ENCODE measurements at regions not wholly inside any gene's neighbourhood (a gene's known extent, or its start where the extent isn't known, plus 50 kb on each side); places are given as distances from the start of the nearest gene placed in this dataset.
"Not testable (repeated sequence)": the region's sequence is repeated elsewhere in the genome, so short reads cannot be mapped to it uniquely, and the experiment has no call there.

DNA sequence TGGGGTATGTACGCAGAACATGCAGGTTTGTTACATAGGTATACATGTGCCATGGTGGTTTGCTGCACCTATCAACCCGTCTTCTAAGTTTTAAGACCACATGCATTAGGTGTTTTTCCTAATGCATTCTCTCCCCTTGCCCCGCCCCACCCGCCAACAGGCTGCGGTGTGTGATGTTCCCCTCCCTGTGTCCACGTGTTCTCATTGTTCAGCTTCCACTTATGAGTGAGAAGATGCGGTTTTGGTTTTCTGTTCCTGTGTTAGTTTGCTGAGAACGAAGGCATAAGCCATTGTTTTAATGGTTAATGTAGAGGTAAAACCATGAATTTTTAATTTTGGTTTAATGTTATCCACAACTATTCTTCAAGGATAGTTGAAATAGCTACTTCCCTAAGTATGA lies 346.8 kb upstream of the EPHA6 start:
- no peak for DNase-seq
- Mint-ChIP-seq H3K27me3 (no peaks in the 10 kb centered on the region), H3K9me3 (no peaks in the 10 kb centered on the region), H3K36me3 (ENCODE audit: low read depth) (no peaks in the 10 kb centered on the region), H3K27ac (no peak overlapping the region), H3K4me3 (no peak overlapping the region), H3K4me1 (no peaks in the 10 kb centered on the region)
- ChIA-PET CTCF (no interaction called here), POLR2A (no interaction called here)

DNA sequence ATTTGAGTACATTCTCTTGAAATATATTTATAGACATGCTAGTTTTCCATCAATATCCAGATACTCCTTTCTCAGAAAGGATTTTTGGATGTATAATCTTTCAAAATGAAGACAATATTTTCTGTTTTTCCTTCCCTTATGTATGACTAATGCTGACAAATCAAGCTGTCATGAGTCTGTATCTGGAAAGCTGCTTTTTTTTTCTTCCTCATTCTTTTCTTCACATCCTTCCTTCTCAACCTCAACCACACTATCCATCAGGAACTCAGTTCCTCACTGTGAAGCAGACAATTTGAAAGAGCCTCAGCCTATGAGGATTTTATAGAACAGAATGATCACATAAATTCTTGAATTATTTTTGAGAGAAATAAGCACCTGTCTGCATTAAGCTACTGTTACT lies 335.9 kb upstream of the EPHA6 start:
- Mint-ChIP-seq H3K27ac (no peak overlapping the region), H3K27me3 (no peaks in the 10 kb centered on the region), H3K9me3 (peaks cover 6% of the 10 kb centered on the region), H3K4me1 (no peaks in the 10 kb centered on the region), H3K36me3 (ENCODE audit: low read depth) (no peaks in the 10 kb centered on the region), H3K4me3 (no peak overlapping the region)
- ChIA-PET POLR2A (no interaction called here), CTCF (no interaction called here)
- DNase-seq = no peak

DNA sequence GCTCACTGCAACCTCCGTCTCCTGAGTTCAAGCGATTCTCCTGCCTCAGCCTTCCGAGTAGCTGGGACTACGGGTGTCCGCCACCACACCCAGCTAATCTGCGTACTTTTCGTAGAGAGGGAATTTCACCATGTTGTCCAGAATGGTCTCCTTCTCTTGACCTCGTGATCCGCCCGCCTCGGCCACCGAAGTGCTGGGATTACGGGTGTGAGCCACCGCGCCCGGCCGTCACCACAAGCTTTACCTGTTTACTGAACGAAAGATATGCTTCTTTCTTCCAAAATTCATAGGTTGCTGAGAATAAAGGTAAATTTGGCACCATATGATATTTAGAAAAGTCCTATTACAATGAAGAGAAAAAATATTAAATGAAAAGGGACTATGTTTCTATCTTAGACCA lies 333.5 kb upstream of the EPHA6 start:
- ChIA-PET CTCF (interaction anchor here (0.7 kb wide), 1 partner anchor 91 kb away, joined by 5 read pairs; no protein-coding TSS in a partner anchor), POLR2A (no interaction called here)
- no peak for DNase-seq
- Mint-ChIP-seq H3K4me3 (no peak overlapping the region), H3K27ac (no peak overlapping the region), H3K9me3 (peaks cover 6% of the 10 kb centered on the region), H3K36me3 (ENCODE audit: low read depth) (no peaks in the 10 kb centered on the region), H3K4me1 (no peaks in the 10 kb centered on the region), H3K27me3 (no peaks in the 10 kb centered on the region)

DNA sequence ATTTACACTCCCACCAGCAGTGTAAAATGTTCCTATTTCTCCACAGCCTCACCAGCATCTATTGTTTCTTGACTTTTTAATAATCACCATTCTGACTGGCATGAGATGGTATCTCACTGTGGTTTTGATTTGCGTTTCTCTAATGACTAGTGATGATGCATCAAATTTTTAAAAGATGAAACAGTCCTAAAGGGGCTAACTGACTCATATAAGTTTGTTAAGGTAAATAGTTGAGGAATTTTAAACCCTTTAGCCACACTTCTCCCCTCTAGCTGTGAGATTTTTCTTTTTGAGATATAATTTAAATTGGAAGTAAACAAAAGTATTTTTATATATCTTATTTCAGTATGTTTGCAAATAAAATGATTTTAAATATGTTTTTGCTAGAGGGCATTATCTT lies 331.2 kb upstream of the EPHA6 start:
- CTCF ChIA-PET; H3K4me1 Mint-ChIP-seq; H3K27ac Mint-ChIP-seq; DNase-seq; H3K9me3 Mint-ChIP-seq; POLR2A ChIA-PET; H3K27me3 Mint-ChIP-seq; H3K4me3 Mint-ChIP-seq; H3K36me3 Mint-ChIP-seq (ENCODE audit: low read depth): not testable (repeated sequence)

DNA sequence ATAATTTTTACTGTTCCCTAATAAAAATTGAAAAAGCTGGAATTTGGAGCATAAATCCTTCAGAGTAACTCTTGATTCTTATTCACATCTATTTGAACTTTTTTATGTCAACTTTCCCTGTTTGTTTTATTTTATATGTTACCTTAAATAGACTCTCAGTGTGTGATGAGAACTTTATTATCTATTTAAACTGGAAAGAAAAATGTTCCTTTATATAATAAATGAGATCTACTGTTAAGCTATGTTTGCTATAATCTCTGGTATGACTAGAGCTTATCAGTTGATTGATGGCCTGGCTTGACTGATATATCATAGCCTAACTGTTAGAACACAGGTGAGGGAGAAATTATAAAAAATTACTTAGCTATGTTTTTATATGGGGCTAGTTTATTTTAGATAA lies 330.6 kb upstream of the EPHA6 start:
- H3K36me3 Mint-ChIP-seq (ENCODE audit: low read depth) = no peaks in the 10 kb centered on the region
- H3K27ac Mint-ChIP-seq = no peak overlapping the region
- ChIA-PET POLR2A (no interaction called here), CTCF (no interaction called here)
- no peaks in the 10 kb centered on the region for H3K4me1 Mint-ChIP-seq
- no peak overlapping the region for H3K4me3 Mint-ChIP-seq
- H3K9me3 Mint-ChIP-seq = peaks cover 7% of the 10 kb centered on the region
- H3K27me3 Mint-ChIP-seq = no peaks in the 10 kb centered on the region
- DNase-seq = no peak

- no peaks in the 10 kb centered on the region for H3K4me1 Mint-ChIP-seq
Observed at GRCh38 chr3:96488708-96489107, 325.7 kb upstream of the EPHA6 start.

DNA sequence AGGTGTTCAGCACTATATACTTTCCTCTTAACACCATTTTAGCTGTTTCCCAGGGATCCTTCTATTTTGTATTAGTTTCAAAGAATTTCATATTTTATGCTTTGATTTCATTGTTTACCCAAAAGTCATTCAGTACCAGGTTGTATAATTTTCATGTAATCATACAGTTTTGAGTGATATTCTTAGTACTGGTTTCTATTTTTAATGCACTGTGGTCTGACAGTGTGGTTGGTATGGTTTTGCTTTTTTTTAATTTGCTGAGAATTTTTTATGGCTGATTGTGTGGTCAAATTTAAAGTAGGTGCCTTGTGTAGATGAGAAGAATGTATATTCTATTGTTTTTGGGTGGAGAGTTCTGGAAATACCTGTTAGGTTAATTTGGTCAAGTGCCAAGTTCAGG lies 323.4 kb upstream of the EPHA6 start:
- Mint-ChIP-seq H3K27me3 (no peaks in the 10 kb centered on the region), H3K36me3 (ENCODE audit: low read depth) (no peaks in the 10 kb centered on the region), H3K9me3 (peaks cover 18% of the 10 kb centered on the region), H3K27ac (no peak overlapping the region), H3K4me1 (no peaks in the 10 kb centered on the region), H3K4me3 (no peak overlapping the region)
- DNase-seq = no peak
- CTCF ChIA-PET = no interaction called here
- POLR2A ChIA-PET = no interaction called here

More at GRCh38 chr3:96488708-96489107, 325.7 kb upstream of the EPHA6 start:
- Mint-ChIP-seq H3K4me3 (no peak overlapping the region), H3K27ac (no peak overlapping the region), H3K9me3 (peaks cover 11% of the 10 kb centered on the region), H3K27me3 (no peaks in the 10 kb centered on the region), H3K36me3 (ENCODE audit: low read depth) (no peaks in the 10 kb centered on the region)
- DNase-seq = no peak
- POLR2A ChIA-PET = no interaction called here
- CTCF ChIA-PET = no interaction called here

DNA sequence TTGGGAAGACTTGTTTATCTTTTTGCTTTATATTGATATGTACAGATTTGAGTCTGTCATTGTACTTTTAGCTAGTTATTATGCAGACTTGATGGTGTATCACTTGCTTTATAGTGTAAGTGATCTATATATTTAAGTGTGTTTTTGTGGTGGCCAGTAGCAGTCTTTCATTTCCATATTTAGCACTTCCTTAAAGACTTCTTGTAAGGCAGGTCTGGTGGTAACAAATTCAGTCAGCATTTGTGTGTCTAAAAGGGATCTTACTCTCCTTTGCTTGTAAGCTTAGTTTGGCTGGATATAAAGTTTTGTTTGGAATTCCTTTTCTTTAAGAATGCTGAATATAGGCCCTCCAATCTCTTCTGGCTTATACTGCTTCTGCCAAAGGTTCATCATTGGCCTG lies 322.5 kb upstream of the EPHA6 start:
- ChIA-PET POLR2A (no interaction called here), CTCF (no interaction called here)
- Mint-ChIP-seq H3K4me3 (no peak overlapping the region), H3K27ac (no peak overlapping the region), H3K27me3 (no peaks in the 10 kb centered on the region), H3K4me1 (no peaks in the 10 kb centered on the region), H3K36me3 (ENCODE audit: low read depth) (no peaks in the 10 kb centered on the region), H3K9me3 (peaks cover 22% of the 10 kb centered on the region)
- no peak for DNase-seq

GRCh38 chr3:96510334-96510733 lies 304.1 kb upstream of the EPHA6 start:
- no peak overlapping the region for H3K4me3 Mint-ChIP-seq
- peaks cover 2% of the 10 kb centered on the region for H3K9me3 Mint-ChIP-seq
- H3K36me3 Mint-ChIP-seq (ENCODE audit: low read depth) = no peaks in the 10 kb centered on the region
- H3K27ac Mint-ChIP-seq = no peak overlapping the region
- CTCF ChIA-PET = no interaction called here
- no peaks in the 10 kb centered on the region for H3K27me3 Mint-ChIP-seq
- H3K4me1 Mint-ChIP-seq = no peaks in the 10 kb centered on the region
- POLR2A ChIA-PET = no interaction called here
- DNase-seq = no peak

DNA sequence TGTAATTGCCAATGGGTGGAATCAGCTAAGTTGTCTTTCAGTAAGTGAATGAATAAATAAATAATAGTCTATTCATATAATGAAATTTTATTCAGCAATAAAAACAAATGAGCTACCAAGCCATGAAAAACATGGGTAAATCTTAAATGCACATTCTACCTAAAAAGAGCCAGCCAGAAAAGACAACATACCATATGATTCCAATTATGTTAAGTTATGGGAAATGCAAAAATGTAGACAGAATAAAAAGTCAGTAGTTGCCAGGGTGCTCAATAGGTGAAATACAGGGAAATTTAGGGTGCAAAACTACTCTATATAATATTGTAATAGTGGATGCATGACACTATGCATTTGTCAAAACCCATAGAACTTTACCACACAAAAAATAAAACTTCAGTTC lies 277.2 kb upstream of the EPHA6 start:
- Mint-ChIP-seq H3K27me3 (no peaks in the 10 kb centered on the region), H3K27ac (no peak overlapping the region), H3K4me1 (no peaks in the 10 kb centered on the region), H3K36me3 (ENCODE audit: low read depth) (no peaks in the 10 kb centered on the region), H3K9me3 (peaks cover 10% of the 10 kb centered on the region), H3K4me3 (no peak overlapping the region)
- no peak for DNase-seq
- CTCF ChIA-PET = no interaction called here
- POLR2A ChIA-PET = no interaction called here

DNA sequence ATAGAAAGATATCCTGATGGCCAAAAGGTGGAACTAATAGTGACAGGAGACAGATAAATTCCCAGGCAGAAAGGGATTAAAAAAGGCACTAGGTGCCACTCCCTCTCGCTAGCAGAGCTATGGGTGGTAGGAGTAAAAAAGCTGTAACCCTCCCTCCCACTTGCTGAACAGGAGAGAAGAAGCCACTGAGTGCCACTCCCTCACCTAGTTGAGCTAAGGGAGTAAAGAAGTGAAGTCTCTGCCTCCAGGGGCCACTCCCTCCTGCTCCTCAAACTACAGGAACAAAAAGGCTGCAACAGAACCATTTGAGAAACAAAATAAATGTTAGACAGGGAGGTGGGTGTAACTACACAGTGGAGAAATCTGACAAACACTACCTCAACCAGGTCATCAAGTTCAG lies 276.2 kb upstream of the EPHA6 start:
- no peaks in the 10 kb centered on the region for H3K4me1 Mint-ChIP-seq
- CTCF ChIA-PET = no interaction called here
- H3K36me3 Mint-ChIP-seq (ENCODE audit: low read depth) = no peaks in the 10 kb centered on the region
- no peak for DNase-seq
- no peaks in the 10 kb centered on the region for H3K27me3 Mint-ChIP-seq
- H3K9me3 Mint-ChIP-seq = peaks cover 7% of the 10 kb centered on the region
- POLR2A ChIA-PET = no interaction called here
- no peak overlapping the region for H3K27ac Mint-ChIP-seq
- no peak overlapping the region for H3K4me3 Mint-ChIP-seq

DNA sequence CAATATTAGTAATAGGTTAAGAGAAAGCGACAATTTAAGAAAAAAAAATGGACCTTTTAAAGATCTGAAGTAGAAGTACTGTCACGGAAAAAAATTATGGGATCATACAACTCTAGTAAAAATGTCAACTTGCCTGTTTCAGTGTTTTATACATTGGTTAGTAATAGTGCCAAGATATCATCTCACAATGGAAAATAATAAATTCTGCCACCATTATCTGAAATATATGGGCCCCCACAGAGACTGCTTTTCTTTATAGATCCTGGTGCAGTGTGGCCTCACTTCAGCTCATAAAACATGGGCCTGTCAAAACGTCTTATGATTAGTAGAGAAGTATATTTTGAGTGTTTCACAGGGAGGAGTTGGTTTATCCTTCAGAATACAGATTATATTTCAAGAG lies 266.3 kb upstream of the EPHA6 start:
- POLR2A ChIA-PET = no interaction called here
- H3K27ac Mint-ChIP-seq = no peak overlapping the region
- H3K4me1 Mint-ChIP-seq = no peaks in the 10 kb centered on the region
- no peaks in the 10 kb centered on the region for H3K27me3 Mint-ChIP-seq
- no peak overlapping the region for H3K4me3 Mint-ChIP-seq
- H3K9me3 Mint-ChIP-seq = peaks cover 6% of the 10 kb centered on the region
- H3K36me3 Mint-ChIP-seq (ENCODE audit: low read depth) = no peaks in the 10 kb centered on the region
- CTCF ChIA-PET = no interaction called here
- DNase-seq = no peak

DNA sequence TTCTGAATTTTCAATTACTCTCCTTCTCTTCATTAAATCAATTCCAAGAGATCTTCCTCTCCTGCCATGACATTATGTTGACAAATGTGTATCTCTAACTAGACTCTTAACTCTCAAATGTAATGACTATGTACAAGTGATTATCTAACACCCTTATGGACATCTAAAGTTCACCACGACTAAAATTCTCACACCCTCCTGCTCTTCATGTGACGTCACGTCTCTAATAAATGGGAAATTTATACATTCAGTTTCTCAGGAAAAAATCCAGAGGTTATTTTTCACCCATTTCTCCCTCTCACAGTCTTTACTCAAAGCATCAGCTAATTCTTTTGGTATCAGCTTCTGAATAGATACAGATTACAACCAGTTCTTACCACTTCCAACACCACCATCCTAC lies 237.5 kb upstream of the EPHA6 start:
- H3K9me3 Mint-ChIP-seq = peaks cover 35% of the 10 kb centered on the region
- H3K27me3 Mint-ChIP-seq = no peaks in the 10 kb centered on the region
- H3K4me3 Mint-ChIP-seq = no peak overlapping the region
- ChIA-PET POLR2A (no interaction called here), CTCF (no interaction called here)
- no peak for DNase-seq
- no peak overlapping the region for H3K27ac Mint-ChIP-seq
- no peaks in the 10 kb centered on the region for H3K4me1 Mint-ChIP-seq
- no peaks in the 10 kb centered on the region for H3K36me3 Mint-ChIP-seq (ENCODE audit: low read depth)

- ChIA-PET CTCF (interaction anchor here (0.6 kb wide), 1 partner anchor 10 kb away, joined by 5 read pairs; no protein-coding TSS in a partner anchor), POLR2A (no interaction called here)
- H3K27me3 Mint-ChIP-seq = no peaks in the 10 kb centered on the region
- H3K9me3 Mint-ChIP-seq = peaks cover 6% of the 10 kb centered on the region
- H3K4me1 Mint-ChIP-seq = no peaks in the 10 kb centered on the region
- no peak for DNase-seq
- H3K36me3 Mint-ChIP-seq (ENCODE audit: low read depth) = no peaks in the 10 kb centered on the region
- no peak overlapping the region for H3K27ac Mint-ChIP-seq
- no peak overlapping the region for H3K4me3 Mint-ChIP-seq
Observed at GRCh38 chr3:96584066-96584465, 230.3 kb upstream of the EPHA6 start.

GRCh38 chr3:96606865-96607264 lies 207.5 kb upstream of the EPHA6 start:
- H3K27ac Mint-ChIP-seq; CTCF ChIA-PET; H3K9me3 Mint-ChIP-seq; H3K4me3 Mint-ChIP-seq; H3K27me3 Mint-ChIP-seq; H3K36me3 Mint-ChIP-seq (ENCODE audit: low read depth); POLR2A ChIA-PET; H3K4me1 Mint-ChIP-seq; DNase-seq: not testable (repeated sequence)

All from activated CD4-positive, alpha-beta memory T cell treated with anti-CD3 and anti-CD28 coated beads, Interleukin-2, amount 10 ng/mL, durations not matched to agents 7 days and 5 days (primary cell).